ENCODE measurements at regions not wholly inside any gene's neighbourhood (a gene's known extent, or its start where the extent isn't known, plus 50 kb on each side); places are given as distances from the start of the nearest gene placed in this dataset.

DNA sequence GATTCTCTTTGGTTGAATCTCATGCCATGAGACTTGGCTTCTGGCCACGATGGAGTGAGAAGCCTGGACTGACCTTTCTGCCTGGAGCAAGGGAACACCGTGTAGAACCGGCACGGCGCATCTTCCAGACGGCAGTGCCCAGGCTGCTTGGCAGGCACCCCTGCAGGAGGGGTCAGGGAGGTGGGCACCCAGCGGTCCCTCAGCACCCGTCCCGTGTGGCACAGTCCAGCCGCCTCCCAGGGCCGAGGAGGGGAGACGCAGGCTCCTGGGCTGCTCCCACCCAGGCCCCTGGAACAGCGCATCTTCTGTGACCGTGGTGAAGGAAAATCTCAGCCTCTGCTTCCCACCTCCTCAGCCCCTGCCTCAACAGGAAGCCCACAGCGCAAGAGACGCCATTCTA is 95.7 kb downstream of the CMPK2 start:
- TF ChIP-seq, protein P1, sequence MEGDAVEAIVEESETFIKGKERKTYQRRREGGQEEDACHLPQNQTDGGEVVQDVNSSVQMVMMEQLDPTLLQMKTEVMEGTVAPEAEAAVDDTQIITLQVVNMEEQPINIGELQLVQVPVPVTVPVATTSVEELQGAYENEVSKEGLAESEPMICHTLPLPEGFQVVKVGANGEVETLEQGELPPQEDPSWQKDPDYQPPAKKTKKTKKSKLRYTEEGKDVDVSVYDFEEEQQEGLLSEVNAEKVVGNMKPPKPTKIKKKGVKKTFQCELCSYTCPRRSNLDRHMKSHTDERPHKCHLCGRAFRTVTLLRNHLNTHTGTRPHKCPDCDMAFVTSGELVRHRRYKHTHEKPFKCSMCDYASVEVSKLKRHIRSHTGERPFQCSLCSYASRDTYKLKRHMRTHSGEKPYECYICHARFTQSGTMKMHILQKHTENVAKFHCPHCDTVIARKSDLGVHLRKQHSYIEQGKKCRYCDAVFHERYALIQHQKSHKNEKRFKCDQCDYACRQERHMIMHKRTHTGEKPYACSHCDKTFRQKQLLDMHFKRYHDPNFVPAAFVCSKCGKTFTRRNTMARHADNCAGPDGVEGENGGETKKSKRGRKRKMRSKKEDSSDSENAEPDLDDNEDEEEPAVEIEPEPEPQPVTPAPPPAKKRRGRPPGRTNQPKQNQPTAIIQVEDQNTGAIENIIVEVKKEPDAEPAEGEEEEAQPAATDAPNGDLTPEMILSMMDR (conservative IDR thresholded peaks at IDR 0.05; ENCODE audit: low read length), result no peak
- no peak for TF ChIP-seq EZH2phosphoT487 (IDR thresholded peaks at IDR 0.05; ENCODE audit: borderline replicate concordance)

Measured in Loucy (cell line).